ENCODE measurements at regions not wholly inside any gene's neighbourhood (a gene's known extent, or its start where the extent isn't known, plus 50 kb on each side); places are given as distances from the start of the nearest gene placed in this dataset.

GRCh38 chr17:63116967-63117830, 151.2 kb downstream of the TANC2 start:
- no peaks in the 10 kb centered on the region for H3K9me3 ChIP-seq
- H3K27ac ChIP-seq, result no peak overlapping the region
- no peaks in the 10 kb centered on the region for H3K36me3 ChIP-seq
- DNase-seq (ENCODE audit: low spot score) (no peak), ATAC-seq (ENCODE audit: insufficient number of reproducible peaks, low FRiP score, low read depth) (no peak)
- H3K4me3 ChIP-seq, result no peak overlapping the region
- H3K4me1 ChIP-seq (ENCODE audit: control insufficient read depth in 1 of 2, low read depth in 2 of 2), result no peaks in the 10 kb centered on the region
- no peak for TF ChIP-seq CTCF (IDR thresholded peaks at IDR 0.05)
- no peaks in the 10 kb centered on the region for H3K27me3 ChIP-seq (replicated peaks; ENCODE audit: insufficient read depth)

- Histone ChIP-seq H3K27ac (no peak overlapping the region), H3K36me3 (no peaks in the 10 kb centered on the region), H3K9me3 (no peaks in the 10 kb centered on the region), H3K4me1 (ENCODE audit: control insufficient read depth in 1 of 2, low read depth in 2 of 2) (no peaks in the 10 kb centered on the region), H3K27me3 (replicated peaks; ENCODE audit: insufficient read depth) (no peaks in the 10 kb centered on the region), H3K4me3 (no peak overlapping the region)
- DNase-seq (ENCODE audit: low spot score), result no peak
- ATAC-seq (ENCODE audit: insufficient number of reproducible peaks, low FRiP score, low read depth), result no peak
- no peak for TF ChIP-seq CTCF (IDR thresholded peaks at IDR 0.05)
Observed at GRCh38 chr17:63120406-63120805, 154.4 kb downstream of the TANC2 start.

GRCh38 chr17:63124536-63124935, 158.5 kb downstream of the TANC2 start:
- no peaks in the 10 kb centered on the region for H3K4me1 ChIP-seq (ENCODE audit: control insufficient read depth in 1 of 2, low read depth in 2 of 2)
- H3K36me3 ChIP-seq, result no peaks in the 10 kb centered on the region
- H3K27ac ChIP-seq, result no peak overlapping the region
- ATAC-seq (ENCODE audit: insufficient number of reproducible peaks, low FRiP score, low read depth), result no peak
- H3K27me3 ChIP-seq (replicated peaks; ENCODE audit: insufficient read depth), result no peaks in the 10 kb centered on the region
- no peak for DNase-seq (ENCODE audit: low spot score)
- H3K4me3 ChIP-seq, result no peak overlapping the region
- no peaks in the 10 kb centered on the region for H3K9me3 ChIP-seq
- no peak for TF ChIP-seq CTCF (IDR thresholded peaks at IDR 0.05)

- Histone ChIP-seq H3K36me3 (no peaks in the 10 kb centered on the region), H3K4me3 (no peak overlapping the region), H3K9me3 (no peaks in the 10 kb centered on the region), H3K4me1 (ENCODE audit: control insufficient read depth in 1 of 2, low read depth in 2 of 2) (no peaks in the 10 kb centered on the region), H3K27me3 (replicated peaks; ENCODE audit: insufficient read depth) (no peaks in the 10 kb centered on the region), H3K27ac (no peak overlapping the region)
- no peak for DNase-seq (ENCODE audit: low spot score)
- no peak for TF ChIP-seq CTCF (IDR thresholded peaks at IDR 0.05)
- no peak for ATAC-seq (ENCODE audit: insufficient number of reproducible peaks, low FRiP score, low read depth)
Observed at GRCh38 chr17:63124958-63125357, 158.9 kb downstream of the TANC2 start.

GRCh38 chr17:63125987-63126386, 160.0 kb downstream of the TANC2 start:
- Histone ChIP-seq H3K27ac (no peak overlapping the region), H3K36me3 (no peaks in the 10 kb centered on the region), H3K27me3 (replicated peaks; ENCODE audit: insufficient read depth) (no peaks in the 10 kb centered on the region), H3K9me3 (no peaks in the 10 kb centered on the region), H3K4me3 (no peak overlapping the region), H3K4me1 (ENCODE audit: control insufficient read depth in 1 of 2, low read depth in 2 of 2) (no peaks in the 10 kb centered on the region)
- ATAC-seq (ENCODE audit: insufficient number of reproducible peaks, low FRiP score, low read depth) (no peak), DNase-seq (ENCODE audit: low spot score) (no peak)
- TF ChIP-seq CTCF (IDR thresholded peaks at IDR 0.05), result no peak
